K562 (cell line): ENCODE measurements at regions not wholly inside any gene's neighbourhood (a gene's known extent, or its start where the extent isn't known, plus 50 kb on each side); places are given as distances from the start of the nearest gene placed in this dataset.

Source experiments
- CHD7 ChIP-seq: fragments of 200-600 bp; sonication (generic); IDR thresholded peaks from one replicate; pipeline ENCODE4 v1.6.1; 2012; ENCODE audit warnings: mild to moderate bottlenecking, low read depth, low read length, inconsistent platforms
- CXXC5 ChIP-seq: fragments of 250-450 bp; sonication (Bioruptor Pico); IDR thresholded peaks from 2 replicates; pipeline ENCODE4 v1.8.0; 2022; ENCODE audit warnings: inconsistent platforms, mild to moderate bottlenecking, moderate library complexity
- PML ChIP-seq: IDR thresholded peaks from 2 replicates; pipeline ENCODE4 v1.6.1; 2012; ENCODE audit warnings: low read length, inconsistent platforms
- RCOR1 ChIP-seq, 2 experiments: IDR thresholded peaks; 2 replicates each; pipeline ENCODE4 v1.6.1; 2012; ENCODE audit warnings: low read depth in 2 of 2, low read length in 2 of 2, borderline replicate concordance in 1 of 2, improper control_type of control experiment in 1 of 2
- REST ChIP-seq, 2 experiments: fragments of 450-650 bp; formaldehyde crosslinking in 1 of 2; IDR thresholded peaks; 2 replicates each; pipeline versions ENCODE4 v1.4.0 to v1.6.1; 2014 to 2020; ENCODE audit warnings: mild to moderate bottlenecking in 2 of 2, borderline replicate concordance in 1 of 2, low read depth in 1 of 2

GRCh38 chr6:14046476-14047068 is 71.0 kb upstream of the CD83 start (continued):
- TF ChIP-seq CHD7 = no peak
- no peak for TF ChIP-seq PML
- TF ChIP-seq RCOR1 (IDR thresholded peaks at IDR 0.05; ENCODE audit: borderline replicate concordance in 1 of 2, low read depth in 2 of 2, low read length in 2 of 2) = 0 out of 4 replicates have a peak, but pooled peaks of 1 of the 2 experiments have one; percentile 47
- TF ChIP-seq CXXC5 = peak; percentile 19; the same call in 1 of the 2 replicates
- TF ChIP-seq REST (IDR thresholded peaks at IDR 0.05; ENCODE audit: borderline replicate concordance) = peak; percentile 64; the same call in 1 of the 2 replicates
- TF ChIP-seq REST (CRISPR knock-in tag; IDR thresholded peaks at IDR 0.05; ENCODE audit: low read depth) = no peak
